AG09319 (cell line): ENCODE measurements at regions not wholly inside any gene's neighbourhood (a gene's known extent, or its start where the extent isn't known, plus 50 kb on each side); places are given as distances from the start of the nearest gene placed in this dataset.
"Not testable (repeated sequence)": the region's sequence is repeated elsewhere in the genome, so short reads cannot be mapped to it uniquely, and the experiment has no call there.

Experiments used
- DNase-seq: peaks from one replicate; pipeline ENCODE4 v3.0.0-alpha.2; 2010; ENCODE audit warnings: low read depth; ENCODE audit errors: extremely low read depth
- CTCF ChIP-seq: IDR thresholded peaks from 2 replicates; pipeline ENCODE4 v1.5.1; 2011; ENCODE audit warnings: low read depth, mild to moderate bottlenecking, inconsistent platforms, low read length, moderate library complexity

- DNase-seq, result no peak
- no peak for TF ChIP-seq CTCF
Measured at GRCh38 chr5:163330723-163331668, 106.4 kb upstream of the CCNG1 start.

GRCh38 chr5:163336074-163336473 is 101.3 kb upstream of the CCNG1 start:
- not testable (repeated sequence) for DNase-seq

DNA sequence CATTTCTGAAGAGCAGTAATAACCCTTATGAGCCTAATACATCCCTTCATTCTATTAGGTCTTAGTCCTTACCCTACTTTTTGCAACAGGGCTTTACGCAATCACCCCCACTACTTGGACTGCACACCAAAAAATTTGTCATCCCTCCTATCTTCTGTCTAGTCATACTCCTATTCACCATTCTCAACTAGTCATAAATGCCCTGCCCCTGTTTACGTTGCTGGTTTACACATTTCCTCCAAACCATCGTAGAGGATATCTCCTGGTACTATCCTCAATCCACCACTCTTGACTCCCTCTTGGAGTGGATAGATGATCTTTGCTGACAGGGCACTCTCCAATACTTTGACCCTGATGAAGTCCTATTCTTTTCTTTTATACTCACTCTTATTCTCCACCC is 98.2 kb upstream of the CCNG1 start:
- no peak for DNase-seq
- no peak for TF ChIP-seq CTCF

DNA sequence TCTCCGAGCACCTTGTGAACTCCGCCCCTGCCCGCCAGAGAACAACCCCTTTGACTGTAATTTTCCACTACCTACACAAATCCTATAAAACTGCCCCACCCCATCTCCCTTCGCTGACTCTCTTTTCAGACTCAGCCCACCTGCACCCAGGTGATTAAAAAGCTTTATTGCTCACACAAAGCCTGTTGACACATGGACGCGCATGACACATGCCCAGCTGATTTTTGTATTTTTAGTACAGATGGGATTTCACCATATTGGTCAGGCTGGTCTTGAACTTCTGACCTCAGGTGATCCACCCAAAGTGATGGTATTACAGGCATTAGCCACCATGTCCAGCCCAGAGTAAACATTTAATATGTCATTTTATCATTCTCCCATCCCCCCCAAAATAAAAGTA is 97.0 kb upstream of the CCNG1 start:
- DNase-seq, result not testable (repeated sequence)

- no peak for TF ChIP-seq CTCF
- no peak for DNase-seq
Measured at GRCh38 chr5:163342306-163342705, 95.1 kb upstream of the CCNG1 start.

GRCh38 chr5:163345216-163345615 is 92.2 kb upstream of the CCNG1 start:
- no peak for DNase-seq
- TF ChIP-seq CTCF, result no peak

DNA sequence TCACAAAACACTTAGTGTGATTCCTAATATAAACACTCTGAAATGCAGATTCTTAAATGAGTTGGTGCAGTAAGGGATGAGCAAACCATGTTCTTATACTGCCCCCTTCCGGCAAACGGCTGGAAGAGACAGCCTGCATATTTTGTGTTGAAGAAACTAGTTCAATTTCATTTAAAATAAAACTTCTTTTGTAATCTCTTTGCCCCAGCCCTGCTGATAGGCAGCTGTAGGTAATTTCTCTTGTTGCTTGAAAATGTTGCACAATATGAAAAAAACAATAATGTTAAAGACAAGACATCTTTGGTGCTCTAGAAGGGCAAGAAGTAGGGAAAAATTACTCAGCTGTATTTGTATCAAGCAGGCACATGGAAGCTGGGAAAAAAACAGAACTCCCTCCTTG is 89.7 kb upstream of the CCNG1 start:
- peak; percentile 70 for TF ChIP-seq CTCF
- peak; percentile 10 for DNase-seq

- TF ChIP-seq CTCF, result no peak
Measured at GRCh38 chr5:163350083-163350482, 87.3 kb upstream of the CCNG1 start.

More at GRCh38 chr5:163350083-163350482, 87.3 kb upstream of the CCNG1 start:
- DNase-seq, result no peak
